Panc1 (cell line): ENCODE measurements at regions not wholly inside any gene's neighbourhood (a gene's known extent, or its start where the extent isn't known, plus 50 kb on each side); places are given as distances from the start of the nearest gene placed in this dataset.

ENCODE experiments used
- ATAC-seq: fragments of 200-7000 bp; cut with Tn5 transposase; 2 replicates; pipeline ENCODE4 v1.9.1; 2020; ENCODE audit warnings: mild to moderate bottlenecking, moderate library complexity
- BruUV-seq: library from RNA; stranded (reverse); fragments of 400-500 nt; replicated peaks from 2 replicates; lab custom pipeline; 2021; lab: Mats Ljungman, UMichigan
- CTCF ChIA-PET: fragments of 300-600 bp; sonication (Branson Sonifier 250); formaldehyde crosslinking; loops from one replicate; lab custom pipeline; 2022; ENCODE audit warnings: antibody characterized with exemption; lab: Charles Lee
- POLR2A ChIA-PET: fragments of 300-600 bp; sonication (Branson Sonifier 250); formaldehyde crosslinking; loops from one replicate; lab custom pipeline; 2022; ENCODE audit warnings: antibody characterized with exemption; lab: Charles Lee
- DNase-seq: peaks from one replicate; pipeline ENCODE4 v3.0.0-alpha.2; 2010; ENCODE audit warnings: low read depth, low spot score
- H3K27ac ChIP-seq: 2 replicates; pipeline ENCODE4 v1.5.1; 2011; ENCODE audit warnings: mild to moderate bottlenecking, low read length, inconsistent platforms
- H3K27me3 ChIP-seq: fragments of 200-500 bp; sonication (Bioruptor generic); 2 replicates; pipeline ENCODE4 v1.6.0; 2014; ENCODE audit warnings: low read length, inconsistent platforms; ENCODE audit not compliant: control insufficient read depth, insufficient read depth
- H3K36me3 ChIP-seq: fragments of 200-500 bp; sonication (Bioruptor generic); 2 replicates; pipeline ENCODE4 v1.5.1; 2014; ENCODE audit warnings: inconsistent platforms, mild to moderate bottlenecking, low read length, moderate library complexity; ENCODE audit not compliant: control insufficient read depth, insufficient read depth
- H3K4me1 ChIP-seq: 2 replicates; pipeline ENCODE4 v1.5.1; 2011; ENCODE audit warnings: inconsistent platforms, mild to moderate bottlenecking, low read length, moderate library complexity; ENCODE audit not compliant: control insufficient read depth, insufficient read depth
- H3K4me3 ChIP-seq, 2 experiments: 2 replicates each; pipeline ENCODE4 v1.5.1; 2011 to 2012; ENCODE audit warnings: low read depth in 2 of 2, low read length in 2 of 2, mild to moderate bottlenecking in 2 of 2, inconsistent platforms in 1 of 2, moderate library complexity in 1 of 2
- H3K9me3 ChIP-seq: fragments of 200-500 bp; sonication (Bioruptor generic); 2 replicates; pipeline ENCODE4 v1.5.1; 2014; ENCODE audit warnings: low read depth, mild to moderate bottlenecking, inconsistent platforms, low read length, moderate library complexity; ENCODE audit not compliant: control insufficient read depth, insufficient read depth
- POLR2AphosphoS5 ChIP-seq: IDR thresholded peaks from 2 replicates; pipeline ENCODE4 v1.6.1; 2012; ENCODE audit warnings: mild to moderate bottlenecking, low read depth, low read length, moderate library complexity
- SIN3A ChIP-seq: IDR thresholded peaks from 2 replicates; pipeline ENCODE4 v1.6.1; 2012; ENCODE audit warnings: low read depth, mild to moderate bottlenecking, low read length, moderate library complexity, borderline replicate concordance; ENCODE audit not compliant: insufficient read depth
- TCF7L2 ChIP-seq: IDR thresholded peaks from 2 replicates; pipeline ENCODE4 v1.6.1; 2011; ENCODE audit warnings: mild to moderate bottlenecking, low read depth, low read length, inconsistent platforms
- in situ Hi-C: cut with HindIII; loops from 2 replicates; pipeline ENCODE4 v1.10.0; 2016; ENCODE audit warnings: low sequenced_read_pairs, low pct_unique_long_range_greater_than_20kb
- intact Hi-C: fragments of 100-400 bp; cut with micrococcal nuclease; formaldehyde crosslinking; loops from one replicate; pipeline ENCODE4 v1.10.0; 2022; ENCODE audit not compliant: unreplicated experiment
- TF ChIP-seq, protein P1 (sequence below), 2 experiments: IDR thresholded peaks; 2 replicates each; pipeline ENCODE4 v1.6.1; 2011 to 2012; ENCODE audit warnings: low read depth in 2 of 2, control low read depth in 1 of 2, low read length in 1 of 2, mild to moderate bottlenecking in 1 of 2, moderate library complexity in 1 of 2; ENCODE audit not compliant: insufficient read depth in 1 of 2
- TF ChIP-seq, protein P2 (sequence below): fragments of 450-650 bp; IDR thresholded peaks from 2 replicates; pipeline ENCODE4 v1.5.1; 2017; ENCODE audit warnings: mild to moderate bottlenecking

DNA sequence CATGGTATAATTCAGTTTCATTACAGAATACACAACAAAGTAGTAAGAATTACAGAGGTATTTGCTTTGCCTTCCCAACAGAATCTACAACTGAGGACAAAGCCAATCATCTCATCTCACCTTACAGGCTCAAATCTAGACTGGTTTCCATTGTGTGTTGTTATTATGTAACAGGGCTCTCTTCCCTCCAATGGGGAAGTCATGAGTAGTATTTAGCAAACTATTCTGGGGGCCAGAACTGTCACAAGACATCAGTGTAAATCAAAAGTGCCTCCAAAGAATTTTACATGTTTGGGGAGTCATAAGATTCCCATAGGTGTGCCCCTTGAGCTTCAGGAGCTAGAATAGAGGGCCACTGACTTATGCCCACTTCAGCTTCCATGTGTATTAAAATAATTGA, 187.0 kb upstream of the EDNRB start:
- CTCF ChIA-PET: no interaction called here

DNA sequence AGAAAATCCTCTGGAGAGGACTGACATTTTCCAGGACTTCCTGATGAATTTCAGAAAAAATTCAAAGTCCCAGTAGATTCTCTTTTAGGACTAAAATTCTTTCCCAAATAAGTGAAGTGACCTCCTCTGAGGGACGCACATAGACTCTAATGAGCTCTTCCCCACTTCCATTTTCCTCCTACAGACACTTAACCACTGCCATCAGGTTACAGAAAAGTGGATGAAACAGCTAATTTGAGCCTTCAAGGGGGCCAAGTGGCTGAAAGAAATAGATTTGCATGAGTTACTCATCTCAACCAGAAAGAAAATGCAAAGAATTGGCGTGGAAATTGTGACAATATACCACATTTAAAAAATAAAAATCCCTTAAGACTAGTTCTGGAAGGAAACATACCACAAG, 185.3 kb upstream of the EDNRB start:
- intact Hi-C loops (no loop called here), in situ Hi-C loops (no loop called here)
- CTCF ChIA-PET: no interaction called here
- POLR2A ChIA-PET: no interaction called here
- Histone ChIP-seq H3K9me3 (no peaks in the 10 kb centered on the region), H3K27me3 (no peaks in the 10 kb centered on the region), H3K4me1 (no peaks in the 10 kb centered on the region), H3K4me3 (no peak overlapping the region), H3K36me3 (no peaks in the 10 kb centered on the region), H3K27ac (no peak overlapping the region)
- ATAC-seq (no peak), DNase-seq (no peak)
- TF ChIP-seq SIN3A (no peak), TCF7L2 (no peak), POLR2AphosphoS5 (no peak)
- TF ChIP-seq, protein P1, sequence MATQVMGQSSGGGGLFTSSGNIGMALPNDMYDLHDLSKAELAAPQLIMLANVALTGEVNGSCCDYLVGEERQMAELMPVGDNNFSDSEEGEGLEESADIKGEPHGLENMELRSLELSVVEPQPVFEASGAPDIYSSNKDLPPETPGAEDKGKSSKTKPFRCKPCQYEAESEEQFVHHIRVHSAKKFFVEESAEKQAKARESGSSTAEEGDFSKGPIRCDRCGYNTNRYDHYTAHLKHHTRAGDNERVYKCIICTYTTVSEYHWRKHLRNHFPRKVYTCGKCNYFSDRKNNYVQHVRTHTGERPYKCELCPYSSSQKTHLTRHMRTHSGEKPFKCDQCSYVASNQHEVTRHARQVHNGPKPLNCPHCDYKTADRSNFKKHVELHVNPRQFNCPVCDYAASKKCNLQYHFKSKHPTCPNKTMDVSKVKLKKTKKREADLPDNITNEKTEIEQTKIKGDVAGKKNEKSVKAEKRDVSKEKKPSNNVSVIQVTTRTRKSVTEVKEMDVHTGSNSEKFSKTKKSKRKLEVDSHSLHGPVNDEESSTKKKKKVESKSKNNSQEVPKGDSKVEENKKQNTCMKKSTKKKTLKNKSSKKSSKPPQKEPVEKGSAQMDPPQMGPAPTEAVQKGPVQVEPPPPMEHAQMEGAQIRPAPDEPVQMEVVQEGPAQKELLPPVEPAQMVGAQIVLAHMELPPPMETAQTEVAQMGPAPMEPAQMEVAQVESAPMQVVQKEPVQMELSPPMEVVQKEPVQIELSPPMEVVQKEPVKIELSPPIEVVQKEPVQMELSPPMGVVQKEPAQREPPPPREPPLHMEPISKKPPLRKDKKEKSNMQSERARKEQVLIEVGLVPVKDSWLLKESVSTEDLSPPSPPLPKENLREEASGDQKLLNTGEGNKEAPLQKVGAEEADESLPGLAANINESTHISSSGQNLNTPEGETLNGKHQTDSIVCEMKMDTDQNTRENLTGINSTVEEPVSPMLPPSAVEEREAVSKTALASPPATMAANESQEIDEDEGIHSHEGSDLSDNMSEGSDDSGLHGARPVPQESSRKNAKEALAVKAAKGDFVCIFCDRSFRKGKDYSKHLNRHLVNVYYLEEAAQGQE (IDR thresholded peaks at IDR 0.05; ENCODE audit: insufficient read depth in 1 of 2, low read depth in 2 of 2, low read length in 1 of 2): no peak
- TF ChIP-seq, protein P2, sequence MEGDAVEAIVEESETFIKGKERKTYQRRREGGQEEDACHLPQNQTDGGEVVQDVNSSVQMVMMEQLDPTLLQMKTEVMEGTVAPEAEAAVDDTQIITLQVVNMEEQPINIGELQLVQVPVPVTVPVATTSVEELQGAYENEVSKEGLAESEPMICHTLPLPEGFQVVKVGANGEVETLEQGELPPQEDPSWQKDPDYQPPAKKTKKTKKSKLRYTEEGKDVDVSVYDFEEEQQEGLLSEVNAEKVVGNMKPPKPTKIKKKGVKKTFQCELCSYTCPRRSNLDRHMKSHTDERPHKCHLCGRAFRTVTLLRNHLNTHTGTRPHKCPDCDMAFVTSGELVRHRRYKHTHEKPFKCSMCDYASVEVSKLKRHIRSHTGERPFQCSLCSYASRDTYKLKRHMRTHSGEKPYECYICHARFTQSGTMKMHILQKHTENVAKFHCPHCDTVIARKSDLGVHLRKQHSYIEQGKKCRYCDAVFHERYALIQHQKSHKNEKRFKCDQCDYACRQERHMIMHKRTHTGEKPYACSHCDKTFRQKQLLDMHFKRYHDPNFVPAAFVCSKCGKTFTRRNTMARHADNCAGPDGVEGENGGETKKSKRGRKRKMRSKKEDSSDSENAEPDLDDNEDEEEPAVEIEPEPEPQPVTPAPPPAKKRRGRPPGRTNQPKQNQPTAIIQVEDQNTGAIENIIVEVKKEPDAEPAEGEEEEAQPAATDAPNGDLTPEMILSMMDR: no peak
- no TSS peak for BruUV-seq

More for the DNA sequence above, 187.0 kb upstream of the EDNRB start:
- H3K27ac ChIP-seq: no peak overlapping the region
- no peaks in the 10 kb centered on the region for H3K36me3 ChIP-seq
- in situ Hi-C loops: no loop called here
- intact Hi-C loops: no loop called here
- DNase-seq (no peak), ATAC-seq (no peak)
- H3K4me3 ChIP-seq: no peak overlapping the region
- TF ChIP-seq POLR2AphosphoS5 (no peak), TCF7L2 (no peak), SIN3A (no peak)
- TF ChIP-seq, protein P1 (IDR thresholded peaks at IDR 0.05; ENCODE audit: insufficient read depth in 1 of 2, low read depth in 2 of 2, low read length in 1 of 2): no peak
- TF ChIP-seq, protein P2: no peak
- POLR2A ChIA-PET: no interaction called here
- H3K4me1 ChIP-seq: no peaks in the 10 kb centered on the region
- H3K27me3 ChIP-seq: no peaks in the 10 kb centered on the region
- no TSS peak for BruUV-seq
- no peaks in the 10 kb centered on the region for H3K9me3 ChIP-seq
